Stimulated activated CD4-positive, alpha-beta T cell treated with anti-CD3 and anti-CD28 coated beads, Interleukin-15, amount 100 ng/mL, for 48 hours (primary cell): ENCODE measurements at regions not wholly inside any gene's neighbourhood (a gene's known extent, or its start where the extent isn't known, plus 50 kb on each side); places are given as distances from the start of the nearest gene placed in this dataset.

Experiments used
- DNase-seq, 2 donors: peaks; one replicate each; pipeline ENCODE4 v3.0.0-alpha.2; 2020; ENCODE audit warnings: low read depth in 2 of 2

DNA sequence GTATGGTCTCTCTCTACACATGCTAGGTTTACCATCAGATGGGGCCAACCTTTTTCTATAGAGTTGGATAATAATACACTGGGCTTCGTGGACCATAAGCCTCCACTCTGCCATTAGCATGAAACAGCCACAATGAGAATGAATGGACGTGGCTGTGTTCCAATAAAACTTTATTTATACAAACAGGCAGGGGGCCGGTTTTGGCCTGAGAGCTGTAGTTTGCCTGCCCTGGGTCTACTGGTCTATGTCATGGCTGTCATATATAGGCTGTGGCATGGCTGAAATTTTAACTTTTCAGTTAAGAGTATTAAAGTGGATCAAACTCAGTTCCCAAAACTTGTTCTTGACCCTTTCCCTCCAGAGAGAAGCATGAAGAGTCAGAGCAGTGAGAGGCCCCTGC is 120.3 kb upstream of the MYL2 start:
- no peak for DNase-seq

DNA sequence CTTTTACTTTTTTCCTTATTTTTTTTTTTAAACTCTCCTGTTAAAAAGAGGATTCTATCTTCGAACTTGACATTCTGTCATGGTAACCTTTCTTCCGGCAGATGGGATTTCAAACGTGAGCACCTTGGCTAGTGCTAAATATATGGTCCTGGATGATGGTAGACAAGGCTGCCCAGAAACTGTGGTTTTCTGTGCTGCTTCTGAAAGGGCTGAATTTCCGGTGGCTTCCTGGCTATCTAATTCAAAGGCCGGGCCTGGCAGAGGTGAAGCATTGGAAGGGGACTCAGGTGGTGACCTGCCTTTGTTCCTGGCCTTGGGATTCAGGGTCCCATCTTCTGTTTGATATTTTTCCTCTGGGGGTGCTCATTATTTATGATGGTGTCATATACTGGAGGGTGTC is 118.6 kb upstream of the MYL2 start:
- DNase-seq, result no peak

DNA sequence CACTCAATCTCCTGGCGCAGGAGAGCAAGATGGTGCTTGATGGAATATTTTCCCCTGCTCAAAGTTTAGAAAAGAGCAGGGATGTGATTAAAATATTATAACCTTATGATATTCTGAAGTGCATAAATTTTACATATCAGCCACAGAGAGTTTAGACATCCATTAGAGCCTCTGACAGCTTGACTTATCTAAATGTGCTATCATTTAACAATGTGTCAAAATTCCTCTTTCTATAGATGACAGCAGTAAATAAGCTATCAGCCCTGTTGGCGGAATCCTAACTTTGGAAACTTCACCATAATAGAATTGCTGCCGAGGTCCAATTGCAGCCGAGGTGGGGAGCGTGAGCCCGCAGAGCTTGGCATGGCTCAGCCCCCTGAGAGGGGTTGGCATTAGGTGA is 117.7 kb upstream of the MYL2 start:
- DNase-seq, result no peak

DNA sequence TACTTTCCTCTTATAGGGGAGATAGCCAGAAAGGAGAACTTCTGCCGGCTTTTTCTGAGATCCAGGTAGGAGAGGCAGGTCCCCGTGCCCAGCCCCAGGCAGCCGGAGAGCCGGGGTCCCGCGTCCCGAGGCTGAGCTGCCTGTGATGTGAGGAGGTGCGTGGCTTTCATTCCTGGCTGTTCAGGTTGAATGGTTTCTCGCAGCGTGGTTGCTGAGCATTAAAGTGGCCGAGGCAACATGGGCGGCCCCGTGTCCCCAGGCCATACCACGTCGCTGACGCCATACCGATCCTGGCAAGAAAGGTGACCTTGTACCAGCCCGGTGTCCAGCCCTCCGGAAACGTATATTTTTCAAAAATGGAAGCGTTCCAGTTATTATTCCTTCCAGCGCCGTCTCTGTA is 116.7 kb upstream of the MYL2 start:
- no peak for DNase-seq

DNA sequence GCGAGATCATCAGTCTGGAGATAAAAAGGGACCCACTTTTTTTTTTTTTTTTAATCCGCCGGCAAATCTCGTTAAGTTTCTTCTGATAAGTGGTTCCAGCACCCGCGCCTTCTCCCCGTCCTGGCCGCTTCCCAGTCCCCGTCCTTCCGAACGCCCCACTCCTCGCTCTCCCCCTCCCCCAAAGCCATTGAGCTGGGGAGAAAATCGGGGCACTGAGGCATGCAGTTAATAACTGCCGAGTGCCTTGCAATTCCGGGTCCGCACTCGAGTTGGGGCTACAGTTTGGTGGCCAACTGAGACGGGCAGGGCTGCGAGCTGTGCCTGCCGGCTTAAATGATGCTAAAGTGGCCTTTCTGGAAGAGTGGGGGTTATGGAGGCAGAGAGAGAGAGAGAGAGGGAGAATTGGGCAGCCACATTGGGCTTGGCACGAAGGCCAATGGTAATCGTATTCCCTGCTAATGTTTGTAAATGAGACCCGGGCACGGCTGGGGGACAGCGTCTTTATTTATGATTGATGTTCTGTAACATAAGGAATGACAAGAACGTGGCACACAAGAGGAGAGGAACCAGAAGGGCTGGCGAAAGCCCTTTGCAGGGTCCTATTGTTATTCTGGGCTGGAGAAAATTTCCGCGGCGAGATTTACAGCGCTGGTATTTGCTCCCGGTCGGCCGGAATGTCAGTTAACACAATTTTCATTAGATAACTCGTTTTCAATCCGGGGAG is 115.4 kb upstream of the MYL2 start:
- no peak for DNase-seq

DNA sequence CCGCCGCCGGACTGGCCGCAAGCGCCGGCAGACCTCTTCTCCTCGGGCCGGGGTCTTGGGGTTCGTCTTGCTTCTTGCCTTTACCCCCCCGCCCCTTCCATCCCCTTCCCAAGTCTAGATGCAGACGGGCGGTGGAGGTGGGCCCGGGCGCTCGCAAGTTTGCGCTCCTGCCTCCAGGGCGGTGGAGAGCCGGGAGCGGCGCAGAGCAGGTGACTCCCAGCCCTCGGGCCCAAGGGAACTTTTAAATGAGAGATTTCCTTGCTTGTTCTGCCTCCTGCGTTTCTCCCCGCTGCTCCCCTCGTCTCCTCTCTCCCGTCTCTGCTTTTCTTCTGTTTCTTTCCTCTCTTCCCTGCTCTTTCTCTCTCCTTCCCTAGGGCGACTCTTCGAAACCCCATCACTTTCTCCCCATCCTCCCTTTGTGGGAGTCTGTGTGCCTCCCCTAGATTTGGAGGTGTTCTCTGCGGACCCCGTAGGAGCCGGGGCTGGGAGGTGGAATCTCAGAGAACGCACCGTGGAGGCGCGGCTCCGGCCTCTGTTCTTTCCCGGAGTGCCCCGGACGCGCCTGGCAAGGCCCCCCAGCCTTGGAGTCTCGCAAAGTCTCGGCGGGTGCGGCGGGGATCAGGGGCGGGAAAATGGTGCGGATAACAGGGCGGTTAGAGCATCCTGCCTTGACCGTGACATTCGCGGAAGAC is 114.7 kb upstream of the MYL2 start:
- no peak for DNase-seq

DNA sequence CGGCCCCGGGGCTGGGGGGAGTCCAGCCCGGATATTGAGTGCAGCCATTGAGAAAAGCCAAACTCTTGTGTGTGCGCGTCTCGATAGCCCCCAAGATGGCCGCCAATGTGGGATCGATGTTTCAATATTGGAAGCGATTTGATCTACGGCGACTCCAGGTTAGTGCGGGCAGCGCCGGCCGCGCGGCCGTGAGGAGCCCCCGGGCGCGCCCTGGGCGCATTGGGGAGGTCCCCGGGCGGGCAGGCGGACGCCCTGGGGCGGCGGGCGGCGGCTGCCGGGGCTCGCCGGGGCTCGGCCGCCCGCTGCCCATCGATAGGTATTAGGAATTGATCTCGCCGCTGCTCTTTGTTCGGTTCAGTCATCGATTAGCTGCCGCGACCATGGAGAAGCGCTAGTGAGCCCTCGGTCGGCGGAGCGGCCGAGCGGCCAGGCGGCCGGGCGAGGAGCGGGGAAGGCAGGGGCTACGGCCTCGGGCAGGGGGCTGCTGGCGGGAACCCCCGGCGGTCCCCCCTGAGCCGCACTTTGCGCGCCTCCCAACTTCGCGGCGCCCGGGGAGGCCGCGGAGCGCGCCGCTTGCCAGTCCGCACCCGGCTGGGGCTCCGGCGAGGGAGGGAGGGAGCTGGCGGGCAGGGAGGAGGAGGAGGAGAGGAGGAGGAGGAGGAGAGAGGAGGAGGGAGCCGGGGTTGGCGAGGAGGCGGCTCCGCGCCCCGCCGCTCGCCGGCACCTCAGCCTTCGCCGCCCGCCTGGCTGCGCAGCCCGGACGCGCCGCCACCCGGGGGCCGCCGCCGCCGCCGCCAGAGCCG is 113.9 kb upstream of the MYL2 start, which contains the start of gene CUX2:
Gene CUX2 (plus strand): TSS at position 83 of the 803 bp plus-strand sequence.
- DNase-seq, result no peak

DNA sequence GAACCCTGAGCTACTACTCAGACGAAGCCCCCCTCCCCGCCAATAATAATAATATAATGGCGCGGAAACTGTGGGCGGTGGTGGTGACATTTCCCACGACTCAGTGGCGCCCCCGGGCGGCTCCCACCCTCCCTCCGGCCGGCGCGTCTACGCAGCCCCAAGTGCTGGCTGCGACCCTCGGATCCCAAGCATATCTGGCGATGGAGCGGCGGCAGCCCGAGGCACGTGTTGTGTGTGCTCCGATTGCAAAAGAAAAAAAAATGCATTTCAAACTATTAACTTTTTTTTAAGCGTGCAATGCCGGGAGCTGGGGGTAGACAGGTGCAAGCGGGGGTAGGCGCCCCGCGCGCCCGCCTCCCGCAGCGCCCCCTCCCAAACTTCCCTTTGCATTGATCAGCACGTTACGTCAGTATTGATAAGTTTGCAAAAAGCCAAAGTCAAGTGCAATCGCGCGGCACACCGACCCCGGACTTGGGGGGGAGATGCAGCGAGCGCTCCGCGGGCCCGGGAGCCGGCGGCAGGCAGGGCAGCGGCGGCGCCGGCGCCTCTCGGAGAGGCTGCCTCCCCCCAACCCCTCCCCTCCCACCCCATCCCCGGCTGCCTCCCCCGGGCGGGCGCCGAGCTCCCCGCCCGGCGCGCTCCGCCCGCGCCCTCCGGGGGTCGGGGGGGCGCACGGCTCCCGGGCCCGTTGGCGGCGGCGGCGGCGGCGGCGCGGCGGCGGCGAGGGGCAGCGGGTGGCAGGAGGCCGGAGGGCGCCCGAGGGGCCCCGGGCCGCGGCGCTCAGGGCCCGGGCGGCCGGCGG is 113.1 kb upstream of the MYL2 start:
- DNase-seq, result no peak

DNA sequence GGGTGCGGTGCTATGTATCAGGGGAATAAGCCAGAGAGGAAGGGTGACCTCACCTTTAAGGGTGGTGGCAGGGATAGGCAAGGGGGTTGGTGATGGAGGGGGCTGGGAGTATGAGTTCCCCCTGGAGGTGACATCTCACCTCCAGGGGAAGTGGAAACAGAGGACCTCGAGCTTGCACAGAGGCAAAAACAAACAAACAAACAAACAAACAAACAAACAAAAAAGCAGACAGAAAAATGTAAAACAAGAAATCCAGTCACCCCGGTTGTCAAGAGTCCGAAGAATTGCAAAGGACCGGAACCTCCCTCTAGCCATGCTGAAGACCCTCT is 112.2 kb upstream of the MYL2 start:
- DNase-seq, result no peak

DNA sequence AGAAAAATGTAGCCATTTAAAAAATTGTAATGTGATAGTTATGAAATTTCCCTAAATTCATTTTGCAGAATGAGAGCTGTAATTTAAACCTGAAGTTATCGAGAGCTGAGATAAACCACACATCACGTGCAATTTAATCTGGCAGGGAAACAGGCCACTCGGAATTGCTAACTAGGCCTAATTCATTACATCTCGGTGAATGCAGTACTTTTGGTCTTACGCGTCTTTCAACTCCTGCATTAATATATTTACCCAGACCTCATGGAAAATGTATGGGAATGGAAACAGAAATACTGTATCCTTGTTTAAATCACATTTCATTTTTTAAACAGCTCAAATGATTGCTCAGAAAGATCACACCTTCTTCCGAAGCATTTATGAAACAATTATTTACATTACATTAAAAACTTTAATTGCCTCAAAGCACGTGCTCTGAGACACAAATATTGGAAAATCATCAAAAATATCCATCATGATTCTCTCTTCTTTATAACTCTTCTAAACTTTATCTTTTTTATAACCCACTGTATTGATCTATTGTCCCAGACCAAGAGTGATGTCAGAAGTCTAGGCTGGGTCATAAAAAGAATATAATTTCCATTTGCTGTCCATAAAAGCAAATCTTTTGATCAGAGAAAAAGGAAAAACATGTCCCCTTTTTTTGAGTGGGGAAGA is 111.7 kb upstream of the MYL2 start:
- DNase-seq, result no peak

DNA sequence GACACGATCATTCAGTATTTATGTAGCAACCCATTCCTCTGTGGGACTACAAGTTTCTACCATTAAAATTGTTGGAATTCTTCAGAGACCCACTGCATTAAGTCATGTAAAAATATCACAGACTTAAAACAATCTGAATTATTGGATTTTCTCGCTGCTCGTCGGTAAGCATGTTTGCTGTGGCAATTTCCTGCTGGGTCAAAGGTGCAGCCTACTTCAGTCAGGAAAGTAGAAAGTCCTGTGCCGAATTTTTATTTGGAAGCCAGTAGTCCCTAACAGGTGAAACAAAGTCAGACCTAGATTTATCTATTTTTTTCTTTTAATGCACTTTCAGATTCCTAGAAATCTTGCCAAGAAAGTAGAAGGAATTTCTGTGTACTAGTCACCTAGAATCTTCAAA is 110.4 kb upstream of the MYL2 start:
- DNase-seq, result no peak

DNA sequence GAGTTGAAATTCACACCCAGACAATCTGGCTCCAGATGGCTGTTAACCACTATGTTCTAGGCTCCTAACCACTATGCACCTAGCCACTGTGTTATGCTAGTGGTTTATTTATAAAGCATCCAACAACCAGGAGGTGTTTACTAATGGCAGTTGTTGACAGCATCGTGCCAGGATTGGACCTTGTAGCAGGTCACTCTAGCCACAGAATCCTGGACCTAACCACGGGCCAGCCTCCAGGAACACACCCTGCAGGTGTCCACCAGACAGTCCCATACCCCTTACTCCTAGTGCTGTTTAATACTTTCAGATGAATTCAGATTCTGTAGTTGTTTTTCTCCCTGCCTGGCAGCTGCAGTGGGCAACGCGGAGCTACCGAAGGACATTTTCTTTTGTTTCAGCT is 109.4 kb upstream of the MYL2 start:
- DNase-seq, result no peak

DNA sequence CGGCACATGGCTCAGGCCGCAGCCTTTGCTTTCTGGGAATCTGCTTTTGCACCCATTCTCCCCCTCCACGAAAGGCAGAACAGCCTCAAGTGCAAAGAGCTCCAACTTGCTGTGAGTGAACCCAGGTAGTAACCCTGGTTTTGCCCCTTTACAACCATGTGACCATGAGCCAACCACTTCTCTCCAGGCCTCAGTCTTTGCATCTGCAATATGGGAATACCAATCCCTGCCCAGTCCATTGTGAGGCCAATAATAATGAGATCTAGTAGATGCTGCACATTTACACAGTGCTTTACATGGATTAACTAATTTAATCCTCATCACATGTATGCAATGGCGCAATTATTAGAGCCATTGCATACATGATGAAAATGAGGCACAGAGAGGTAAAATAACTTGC is 108.9 kb upstream of the MYL2 start:
- DNase-seq, result no peak

DNA sequence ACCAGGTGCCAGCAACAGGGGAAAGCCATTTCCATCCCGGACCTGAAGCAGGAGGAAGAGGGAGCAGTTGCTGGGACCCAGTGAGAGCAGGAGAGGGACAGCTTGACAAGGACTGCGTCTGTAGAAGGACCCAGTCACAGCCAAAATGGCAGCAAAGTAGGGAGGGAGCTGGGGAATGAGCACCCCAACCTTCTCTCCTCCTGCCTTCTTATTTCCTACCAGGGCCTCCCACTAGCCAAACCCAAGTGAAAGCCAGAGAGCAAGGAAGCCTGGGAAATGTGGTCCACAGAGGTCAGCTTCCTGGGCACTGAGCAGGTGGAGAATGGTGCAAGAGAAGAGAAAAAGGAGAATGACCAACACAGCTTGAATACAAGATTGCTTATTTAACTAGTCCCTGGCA is 108.5 kb upstream of the MYL2 start:
- DNase-seq, result no peak

DNA sequence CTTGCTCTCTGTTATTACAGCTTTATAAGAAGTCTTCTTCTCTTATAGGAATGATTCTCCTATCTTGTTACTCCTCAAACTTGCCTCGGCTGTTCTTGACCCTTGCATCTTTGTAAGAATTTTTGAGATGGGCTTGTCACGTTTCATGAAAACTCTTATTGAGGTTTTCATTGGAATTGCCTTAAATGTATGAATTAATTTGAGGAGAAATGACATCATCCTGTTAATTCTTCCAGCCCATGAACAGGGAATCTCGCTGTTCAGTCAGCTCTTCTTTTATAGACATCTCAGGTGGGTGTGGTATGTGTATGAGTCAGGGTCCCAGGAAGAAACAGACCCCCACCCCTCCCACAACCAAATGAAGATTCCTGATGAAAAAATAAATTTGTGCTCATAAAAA is 107.1 kb upstream of the MYL2 start:
- no peak for DNase-seq

DNA sequence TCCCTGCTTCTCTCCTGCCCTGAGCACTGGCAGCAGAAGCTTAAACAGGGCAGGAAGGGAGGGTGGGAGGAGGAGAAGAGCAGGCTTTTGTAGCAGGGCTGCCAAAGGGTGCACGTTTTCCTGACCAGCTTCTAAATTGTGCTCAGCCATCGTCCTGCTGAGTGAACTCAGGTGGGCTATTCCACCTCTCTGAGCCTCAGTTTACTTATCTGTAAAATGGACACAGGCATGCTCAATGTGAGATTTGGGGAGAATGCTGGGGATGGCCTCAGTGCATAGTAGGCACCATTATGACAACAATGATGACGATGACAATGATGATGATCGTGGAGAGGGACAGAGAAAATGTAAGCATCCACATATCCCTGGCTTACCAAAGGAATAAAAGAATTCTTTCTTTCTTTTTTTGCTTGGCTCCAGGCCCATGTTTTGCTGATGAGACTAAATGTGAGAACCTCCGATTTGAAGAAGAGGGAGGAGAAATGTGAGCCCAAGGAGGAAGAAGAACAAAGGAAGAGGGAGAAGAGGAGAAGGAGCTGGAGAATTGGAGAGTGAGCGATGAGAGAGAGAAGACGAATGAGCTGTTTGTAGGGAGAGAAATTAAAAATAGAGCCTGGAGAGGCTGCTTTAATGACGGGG is 105.5 kb upstream of the MYL2 start:
- DNase-seq, result no peak

DNA sequence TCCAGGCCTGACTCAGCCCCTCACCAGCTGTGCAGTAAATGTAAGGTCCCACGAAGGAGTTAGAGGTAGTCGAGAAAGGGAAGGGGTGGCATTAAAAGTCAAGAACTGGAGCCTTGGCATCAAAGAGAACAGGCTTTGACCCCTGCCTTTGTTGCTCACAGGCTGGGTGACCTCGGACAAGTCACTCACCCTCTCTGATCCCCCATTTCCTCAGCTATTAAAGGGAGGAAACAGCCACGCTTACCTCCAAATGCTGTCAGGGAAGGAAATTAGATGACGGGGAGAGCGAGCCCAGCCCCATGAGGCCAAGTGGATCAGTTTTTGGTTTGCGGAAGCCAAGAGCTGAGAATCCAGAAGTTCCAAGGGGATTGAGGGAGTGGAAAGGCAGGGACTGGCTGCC is 104.9 kb upstream of the MYL2 start:
- no peak for DNase-seq

DNA sequence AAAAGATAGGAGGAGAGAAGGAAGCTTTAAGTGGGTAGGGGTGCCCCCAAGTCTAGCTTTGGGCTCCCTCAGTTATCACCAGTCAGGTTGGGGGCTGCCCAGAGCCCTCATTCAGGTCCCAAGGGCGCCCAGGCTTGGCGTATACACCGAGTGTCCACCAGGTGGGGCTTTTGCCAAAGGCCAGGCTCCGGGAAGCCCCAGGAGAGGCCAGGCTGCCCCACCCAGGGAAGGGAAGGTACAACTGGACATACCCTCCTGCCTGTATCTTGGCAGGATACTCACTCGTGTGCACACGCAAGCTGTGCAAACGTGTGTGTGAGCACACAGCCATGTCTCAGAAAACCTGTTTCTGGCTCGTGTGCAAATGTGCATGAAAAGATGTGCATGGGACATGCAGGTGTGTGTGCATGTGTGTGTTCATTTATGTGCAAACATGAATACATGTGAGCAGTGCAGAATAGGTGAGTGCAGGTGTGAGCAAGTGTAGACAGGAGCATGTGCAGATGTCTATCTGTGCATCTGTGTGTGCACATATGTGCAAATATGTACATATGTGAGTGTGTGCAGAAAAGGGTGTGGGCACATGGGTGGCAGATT is 103.9 kb upstream of the MYL2 start:
- DNase-seq, result peak in 1 of 2 donors; percentile 35

DNA sequence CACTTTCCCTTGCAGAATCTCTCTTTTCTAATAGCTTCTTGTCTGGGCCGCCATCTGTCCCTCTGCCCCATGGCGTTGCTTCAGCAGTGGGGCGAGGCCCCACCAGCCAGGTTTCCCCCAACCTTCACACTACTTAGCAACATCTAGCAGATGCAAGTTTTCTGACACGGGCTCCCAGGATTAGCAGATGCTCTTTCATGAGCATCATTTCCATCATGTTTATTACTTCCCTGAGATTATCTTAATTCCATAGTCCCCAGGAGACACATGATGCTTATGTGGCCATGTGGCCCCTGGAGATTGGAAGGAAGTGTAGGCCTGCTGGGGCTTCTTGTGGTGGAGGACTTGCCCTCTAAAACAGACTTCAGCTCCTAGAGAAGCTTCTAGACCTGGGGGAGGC is 102.0 kb upstream of the MYL2 start:
- DNase-seq, result no peak

DNA sequence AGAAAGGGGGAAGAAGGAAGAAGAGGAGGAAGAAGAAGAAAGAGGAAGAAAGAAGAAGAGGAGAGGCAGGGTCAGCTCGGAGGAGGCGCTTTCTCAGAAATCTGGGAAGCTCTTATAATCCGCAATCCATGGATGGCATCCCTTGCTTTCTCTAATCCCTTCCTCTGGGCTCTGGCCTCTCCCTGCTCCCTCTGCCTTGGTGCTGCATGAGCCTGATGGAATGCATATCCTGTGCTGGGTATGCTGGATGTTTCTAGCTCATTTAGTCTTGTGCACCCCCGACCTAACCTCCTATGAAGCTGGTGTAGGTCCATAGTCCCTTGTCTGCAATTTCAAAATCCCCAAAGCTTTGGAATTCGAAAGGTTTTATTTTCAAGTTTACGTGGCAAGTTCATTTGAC is 94.2 kb upstream of the MYL2 start:
- DNase-seq, result no peak

DNA sequence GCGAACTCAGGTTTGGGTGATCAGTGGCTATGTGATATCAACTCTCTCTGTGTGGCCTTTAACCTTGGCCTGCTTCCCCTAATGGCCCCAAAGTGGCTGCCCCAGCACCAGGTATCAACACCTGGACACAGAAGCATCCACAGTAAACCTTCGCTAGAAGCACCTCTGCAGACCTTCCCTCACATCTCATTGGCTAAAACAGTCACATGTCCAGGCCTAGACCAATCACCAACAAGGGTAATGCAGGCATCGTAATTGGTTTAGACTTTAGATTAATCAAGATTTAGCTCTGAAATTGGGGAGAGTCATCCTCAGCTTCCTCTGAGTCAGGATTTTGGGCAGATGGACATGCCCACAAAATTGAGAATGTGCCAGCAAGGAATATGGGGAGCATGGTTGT is 92.5 kb upstream of the MYL2 start:
- no peak for DNase-seq
